HL-60 (cell line): ENCODE measurements at regions not wholly inside any gene's neighbourhood (a gene's known extent, or its start where the extent isn't known, plus 50 kb on each side); places are given as distances from the start of the nearest gene placed in this dataset.

Source experiments
- CTCF ChIP-seq: IDR thresholded peaks from one replicate; pipeline ENCODE4 v1.5.1; 2011; ENCODE audit warnings: low read length, control low read depth, inconsistent platforms; ENCODE audit not compliant: insufficient read depth
- GABPA ChIP-seq: IDR thresholded peaks from 2 replicates; pipeline ENCODE4 v1.6.1; 2012; ENCODE audit warnings: low read depth
- POLR2AphosphoS5 ChIP-seq: IDR thresholded peaks from 2 replicates; pipeline ENCODE4 v1.6.1; 2012; ENCODE audit warnings: low read depth
- TF ChIP-seq, protein P1 (sequence below): IDR thresholded peaks from 2 replicates; pipeline ENCODE4 v1.6.1; 2012; ENCODE audit warnings: low read depth; ENCODE audit not compliant: insufficient replicate concordance

GRCh38 chr1:170284951-170285350 is 139.2 kb downstream of the NTMT2 start:
- no peak for TF ChIP-seq CTCF
- no peak for TF ChIP-seq POLR2AphosphoS5
- TF ChIP-seq, protein P1, sequence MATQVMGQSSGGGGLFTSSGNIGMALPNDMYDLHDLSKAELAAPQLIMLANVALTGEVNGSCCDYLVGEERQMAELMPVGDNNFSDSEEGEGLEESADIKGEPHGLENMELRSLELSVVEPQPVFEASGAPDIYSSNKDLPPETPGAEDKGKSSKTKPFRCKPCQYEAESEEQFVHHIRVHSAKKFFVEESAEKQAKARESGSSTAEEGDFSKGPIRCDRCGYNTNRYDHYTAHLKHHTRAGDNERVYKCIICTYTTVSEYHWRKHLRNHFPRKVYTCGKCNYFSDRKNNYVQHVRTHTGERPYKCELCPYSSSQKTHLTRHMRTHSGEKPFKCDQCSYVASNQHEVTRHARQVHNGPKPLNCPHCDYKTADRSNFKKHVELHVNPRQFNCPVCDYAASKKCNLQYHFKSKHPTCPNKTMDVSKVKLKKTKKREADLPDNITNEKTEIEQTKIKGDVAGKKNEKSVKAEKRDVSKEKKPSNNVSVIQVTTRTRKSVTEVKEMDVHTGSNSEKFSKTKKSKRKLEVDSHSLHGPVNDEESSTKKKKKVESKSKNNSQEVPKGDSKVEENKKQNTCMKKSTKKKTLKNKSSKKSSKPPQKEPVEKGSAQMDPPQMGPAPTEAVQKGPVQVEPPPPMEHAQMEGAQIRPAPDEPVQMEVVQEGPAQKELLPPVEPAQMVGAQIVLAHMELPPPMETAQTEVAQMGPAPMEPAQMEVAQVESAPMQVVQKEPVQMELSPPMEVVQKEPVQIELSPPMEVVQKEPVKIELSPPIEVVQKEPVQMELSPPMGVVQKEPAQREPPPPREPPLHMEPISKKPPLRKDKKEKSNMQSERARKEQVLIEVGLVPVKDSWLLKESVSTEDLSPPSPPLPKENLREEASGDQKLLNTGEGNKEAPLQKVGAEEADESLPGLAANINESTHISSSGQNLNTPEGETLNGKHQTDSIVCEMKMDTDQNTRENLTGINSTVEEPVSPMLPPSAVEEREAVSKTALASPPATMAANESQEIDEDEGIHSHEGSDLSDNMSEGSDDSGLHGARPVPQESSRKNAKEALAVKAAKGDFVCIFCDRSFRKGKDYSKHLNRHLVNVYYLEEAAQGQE, result no peak
- TF ChIP-seq GABPA, result no peak
